ENCODE measurements at regions not wholly inside any gene's neighbourhood (a gene's known extent, or its start where the extent isn't known, plus 50 kb on each side); places are given as distances from the start of the nearest gene placed in this dataset.
"Not testable (repeated sequence)": the region's sequence is repeated elsewhere in the genome, so short reads cannot be mapped to it uniquely, and the experiment has no call there.

DNA sequence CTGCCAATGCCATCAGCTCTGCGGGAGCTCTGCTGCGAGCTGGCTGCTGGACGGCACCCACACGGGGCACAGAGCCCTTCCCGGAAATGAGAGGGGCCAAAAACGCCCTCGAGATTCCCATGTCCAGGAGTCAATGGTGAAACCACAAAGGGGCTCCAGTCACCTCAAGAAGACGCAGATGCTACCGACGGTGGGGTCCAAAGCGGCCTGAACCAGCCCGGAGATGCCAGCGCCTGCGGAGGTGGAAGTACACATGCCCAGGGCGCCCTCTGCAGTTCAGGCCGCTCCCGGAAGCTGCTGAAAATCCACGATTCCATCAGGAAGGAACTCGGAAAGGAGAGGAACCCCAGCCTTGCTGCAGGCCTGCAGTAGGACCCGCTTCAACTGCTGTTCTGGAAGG, 82.4 kb upstream of the SELENOP start:
- no peak for DNase-seq

- peak; percentile 74 for DNase-seq
These were observed 77.7 kb upstream of the SELENOP start for GRCh38 chr5:42889311-42889933.

DNA sequence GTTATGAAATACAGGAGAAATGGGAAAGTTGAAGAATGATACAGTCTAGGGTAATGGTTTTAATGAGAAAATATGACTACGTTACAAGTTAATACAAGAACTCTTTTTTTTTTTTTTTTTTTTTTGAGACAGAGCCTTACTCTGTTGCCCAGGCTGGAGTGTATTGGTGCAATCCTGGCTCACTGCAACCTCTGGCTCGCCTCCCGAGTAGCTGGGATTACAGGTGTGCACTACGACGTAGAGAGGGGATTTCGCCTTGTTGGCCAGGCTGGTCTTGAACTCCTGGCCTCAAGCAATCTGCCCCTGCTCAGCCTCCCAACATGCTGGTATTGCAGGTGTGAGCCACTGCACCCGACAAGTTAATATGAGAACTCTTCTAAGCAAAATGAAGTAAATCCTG, 77.1 kb upstream of the SELENOP start:
- DNase-seq: no peak

DNA sequence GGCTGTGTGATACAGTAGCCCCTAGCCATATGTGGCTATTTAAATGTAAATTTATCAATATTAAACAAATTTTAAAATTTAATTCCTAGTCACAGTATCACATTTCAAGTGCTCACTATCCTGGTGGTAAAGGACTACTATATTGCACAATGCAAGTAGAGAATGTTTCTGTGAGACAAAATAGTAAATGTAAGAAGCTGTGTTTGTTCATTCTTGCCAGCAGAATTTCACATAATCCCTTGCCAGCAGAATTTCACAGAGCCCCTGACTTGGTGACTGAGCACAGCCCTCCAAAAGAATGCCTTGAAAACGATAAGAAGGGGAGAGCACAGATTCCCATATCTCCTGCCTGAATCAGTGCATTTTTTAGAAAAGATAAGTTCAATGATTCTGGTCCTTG, 75.9 kb upstream of the SELENOP start:
- DNase-seq: no peak

DNA sequence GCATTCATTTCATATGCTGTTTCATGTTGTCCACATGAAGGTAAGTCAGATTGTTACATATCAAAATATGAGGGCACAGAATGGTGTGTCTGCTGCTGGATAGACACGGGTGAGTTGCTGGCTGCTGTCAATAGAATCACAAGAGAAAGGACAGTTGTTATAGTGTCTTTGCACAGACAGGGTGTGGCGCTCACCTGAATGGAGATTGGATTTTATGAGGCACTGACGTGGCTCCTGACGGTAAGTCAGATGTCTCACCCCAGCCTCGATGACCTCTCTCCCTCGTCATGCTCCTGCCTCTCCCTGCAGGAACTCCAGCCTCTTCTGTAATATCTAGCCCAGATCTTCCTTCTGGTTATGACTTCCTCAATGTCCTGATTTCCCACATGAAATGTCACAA, 75.4 kb upstream of the SELENOP start:
- DNase-seq: no peak

GRCh38 chr5:42886635-42887034, 74.9 kb upstream of the SELENOP start:
- no peak for DNase-seq

DNA sequence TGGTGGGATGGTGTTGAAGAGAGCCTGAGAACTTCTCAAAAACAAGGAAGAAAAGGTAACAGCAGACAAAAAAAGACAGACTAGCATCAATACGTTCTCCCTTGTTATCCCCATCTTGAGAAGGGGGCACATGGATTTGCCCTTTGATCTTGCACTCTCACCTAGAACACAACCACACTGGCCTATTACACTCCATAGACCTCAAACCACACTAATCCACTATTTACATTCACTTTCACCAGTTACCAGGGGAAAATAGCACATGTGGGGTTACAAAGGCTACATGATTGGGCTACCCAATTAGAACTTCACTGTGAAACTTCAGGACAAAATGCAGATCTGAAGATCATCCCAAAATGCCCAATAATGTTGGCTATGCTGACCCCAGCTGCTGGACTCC, 72.6 kb upstream of the SELENOP start:
- DNase-seq: no peak

DNA sequence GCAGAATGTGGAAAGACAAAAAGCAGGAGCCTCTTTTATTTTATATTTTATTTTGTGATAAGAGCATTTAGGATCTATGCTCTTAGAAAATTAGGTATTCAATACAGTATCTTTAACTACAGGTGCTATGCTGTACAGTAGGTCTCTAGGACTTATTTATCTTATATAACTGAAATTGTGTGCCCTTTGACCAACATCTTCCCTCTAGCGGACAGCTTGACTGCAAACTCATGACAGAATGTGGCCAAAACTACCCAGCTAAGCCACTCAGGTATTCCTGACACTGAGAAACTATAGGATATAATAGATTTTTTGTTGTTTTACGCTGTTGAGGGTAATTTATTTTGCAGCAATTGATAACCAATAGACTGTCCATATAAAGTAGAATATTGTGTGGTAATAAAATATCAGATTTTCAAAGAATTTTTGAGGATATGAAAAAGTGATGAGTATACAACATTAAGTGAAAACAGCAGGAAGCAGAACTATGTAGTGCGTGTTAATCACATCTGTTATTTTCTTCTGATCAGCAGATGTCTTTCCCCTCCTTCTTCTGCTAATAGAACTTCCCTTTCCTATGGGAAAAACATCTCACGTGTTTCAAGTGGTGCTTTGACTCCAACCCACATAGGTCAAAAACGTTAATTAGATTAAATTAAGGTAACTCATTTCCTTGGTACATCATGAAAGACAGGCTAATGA, 69.9 kb upstream of the SELENOP start:
- no peak for DNase-seq

DNA sequence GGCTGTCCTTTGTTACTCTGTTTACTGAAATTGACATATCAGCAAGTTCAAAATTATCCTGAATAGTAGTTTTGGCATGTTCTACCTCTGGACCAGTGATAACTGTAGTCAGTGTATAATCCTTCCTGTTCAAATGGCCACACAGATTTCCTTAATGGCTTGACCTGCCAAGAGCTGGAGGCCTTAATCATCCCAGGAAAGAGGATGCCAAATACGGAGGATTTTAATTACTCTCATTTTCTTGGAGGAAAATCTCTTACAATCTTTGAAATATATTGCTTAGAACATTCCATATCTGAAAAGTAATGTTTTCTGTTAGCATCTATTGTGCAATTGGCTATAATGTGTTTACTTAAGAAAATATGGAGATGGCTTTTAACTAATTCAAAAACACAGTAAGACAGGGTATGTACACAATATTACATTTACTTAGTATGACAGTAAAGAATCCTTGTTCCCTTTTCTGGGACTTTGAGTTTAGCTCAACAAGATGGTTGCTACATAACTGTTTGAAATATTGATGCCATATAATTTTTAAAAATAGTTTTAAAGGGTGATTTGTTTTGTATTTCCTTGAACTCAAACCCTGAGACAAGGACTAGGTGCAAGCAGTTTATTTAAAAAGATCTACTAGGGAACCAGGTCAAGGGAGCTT, 68.9 kb upstream of the SELENOP start:
- no peak for DNase-seq

DNA sequence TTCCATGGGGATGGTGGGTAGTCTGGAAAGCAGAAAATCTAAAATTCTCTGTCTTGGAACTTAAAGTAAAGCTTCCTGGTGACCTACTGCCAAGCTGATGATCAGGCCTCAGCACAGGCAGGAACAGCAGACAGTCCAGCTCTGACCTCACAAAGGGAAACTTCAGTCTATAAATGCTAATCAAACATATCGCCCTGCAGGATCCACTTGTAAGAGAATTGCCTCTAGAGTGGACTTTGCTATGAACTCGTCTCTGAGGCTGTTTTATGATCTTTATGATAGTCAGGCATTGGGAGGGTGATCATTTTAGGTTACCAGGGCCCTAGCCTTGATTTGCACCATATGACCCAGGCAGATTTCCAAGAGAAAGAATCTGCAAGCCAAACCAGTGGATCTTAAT, 67.6 kb upstream of the SELENOP start:
- no peak for DNase-seq

- no peak for DNase-seq
These were observed 66.9 kb upstream of the SELENOP start for GRCh38 chr5:42878550-42878949.

- no peak for DNase-seq
These were observed 66.3 kb upstream of the SELENOP start for GRCh38 chr5:42878041-42878440.

DNA sequence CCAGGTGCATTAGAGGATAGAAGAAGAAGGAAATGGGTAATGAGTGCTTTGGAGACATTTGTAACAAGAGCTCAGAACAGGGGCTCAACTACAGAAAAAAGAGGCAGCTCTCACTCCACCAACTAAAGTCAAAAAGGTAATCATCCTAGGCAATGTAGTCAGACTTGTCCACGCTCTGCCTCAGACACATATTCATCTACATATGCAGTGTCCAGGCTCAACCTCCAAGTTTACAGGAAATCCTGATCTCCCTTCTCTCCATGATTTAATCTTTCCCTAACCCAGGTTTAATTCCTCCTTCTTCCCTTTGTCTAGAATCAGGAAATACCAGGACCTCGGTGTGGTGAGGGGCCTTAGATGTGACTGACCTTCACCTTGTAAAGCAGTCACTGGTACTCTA, 65.7 kb upstream of the SELENOP start:
- DNase-seq: no peak

DNA sequence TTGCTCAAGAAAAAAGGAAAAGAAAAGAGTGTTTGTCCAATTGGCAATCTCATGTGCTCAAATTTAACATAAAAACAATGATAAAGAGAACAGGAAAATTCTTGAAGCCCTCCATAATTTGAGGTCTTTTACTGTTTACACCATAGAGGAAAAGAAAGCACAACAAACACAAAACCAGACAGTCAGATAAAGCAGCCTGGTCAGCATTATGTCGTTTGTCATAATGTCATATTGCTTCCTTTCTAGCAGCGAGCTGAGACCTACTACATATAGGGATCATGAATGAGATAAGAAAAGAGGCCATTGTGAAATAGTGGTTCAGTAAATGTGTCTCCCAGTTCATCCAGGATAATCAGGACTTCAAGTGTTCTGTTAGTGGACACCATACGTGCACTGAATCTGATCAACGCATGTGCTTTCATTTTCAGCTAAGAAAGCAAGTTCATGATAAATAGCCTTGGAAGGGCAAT, 64.7 kb upstream of the SELENOP start:
- no peak for DNase-seq

DNA sequence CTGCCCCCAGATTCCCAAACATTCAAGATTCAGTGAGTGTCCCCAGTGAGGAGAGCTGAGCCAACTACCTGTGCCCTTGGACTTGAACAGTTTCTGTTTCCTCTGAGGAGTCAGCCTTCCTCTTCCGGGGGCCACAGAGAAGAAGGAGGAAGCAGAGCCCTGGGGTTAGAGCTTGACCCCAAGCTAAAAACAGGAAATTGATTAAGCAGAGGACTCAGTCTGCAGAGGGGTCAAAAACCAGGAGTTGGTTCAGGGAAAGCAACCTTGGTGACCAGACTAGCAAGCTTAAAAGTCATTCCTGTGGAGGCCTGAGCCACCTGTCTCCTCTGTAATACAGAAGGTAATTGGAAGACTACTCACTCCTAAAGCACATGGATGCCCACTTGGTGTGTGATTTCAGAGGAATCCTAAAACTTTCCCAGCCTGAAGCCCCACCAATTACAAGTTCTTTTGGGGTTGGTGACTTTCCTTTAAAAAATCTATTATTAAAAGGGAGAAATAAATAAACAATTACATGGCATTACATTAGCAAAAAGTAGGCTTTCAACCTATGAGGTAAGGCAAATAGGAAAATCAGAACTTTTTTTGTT, 64.2 kb upstream of the SELENOP start:
- no peak for DNase-seq

DNA sequence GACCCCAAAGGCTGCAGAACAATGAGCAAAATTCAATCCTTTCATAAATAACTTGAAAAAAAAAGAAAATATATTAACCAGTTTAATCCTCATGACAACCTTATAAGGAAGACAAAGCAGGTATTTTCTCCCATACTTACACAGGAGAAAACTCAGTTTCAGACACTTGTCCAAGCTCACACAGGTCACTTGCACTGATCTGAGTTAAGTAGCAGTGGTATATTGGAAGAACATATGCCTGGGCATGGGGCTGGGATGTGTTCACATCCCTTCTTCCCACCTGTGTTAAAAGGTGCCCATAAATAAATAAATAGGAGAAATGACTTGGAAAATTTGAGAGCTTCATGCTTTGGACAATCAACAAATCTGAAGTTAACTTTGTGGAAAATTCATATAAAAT, 63.5 kb upstream of the SELENOP start:
- DNase-seq: no peak

GRCh38 chr5:42874621-42875198, 63.0 kb upstream of the SELENOP start:
- no peak for DNase-seq

GRCh38 chr5:42872865-42873264, 61.2 kb upstream of the SELENOP start:
- no peak for DNase-seq

GRCh38 chr5:42870882-42871418, 59.3 kb upstream of the SELENOP start:
- no peak for DNase-seq

- DNase-seq: not testable (repeated sequence)
These were observed 56.7 kb upstream of the SELENOP start for GRCh38 chr5:42868417-42868816.

DNA sequence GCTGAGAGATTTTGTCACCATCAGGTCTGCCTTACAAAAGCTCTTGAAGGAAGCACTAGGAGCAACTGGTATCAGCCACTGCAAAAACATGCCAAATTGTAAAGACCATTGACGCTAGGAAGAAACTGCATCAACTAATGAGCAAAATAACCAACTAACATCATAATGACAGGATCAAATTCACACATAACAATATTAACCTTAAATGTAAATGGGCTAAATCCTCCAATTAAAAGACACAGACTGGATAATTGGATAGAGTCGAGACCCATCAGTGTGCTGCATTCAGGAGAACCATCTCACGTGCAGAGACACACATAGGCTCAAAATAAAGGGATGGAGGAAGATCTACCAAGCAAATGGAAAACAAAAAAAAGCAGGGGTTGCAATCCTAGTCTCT, 53.1 kb upstream of the SELENOP start:
- DNase-seq: not testable (repeated sequence)

Data from left hindlimb (tissue), 1 donor.